ENCODE measurements at regions not wholly inside any gene's neighbourhood (a gene's known extent, or its start where the extent isn't known, plus 50 kb on each side); places are given as distances from the start of the nearest gene placed in this dataset.

GRCh38 chr6:33921745-33922144, 117.9 kb upstream of the MLN start:
- no peak for DNase-seq

GRCh38 chr6:33918175-33918695, 114.4 kb upstream of the MLN start:
- DNase-seq = no peak

GRCh38 chr6:33915134-33915533, 111.3 kb upstream of the MLN start:
- no peak for DNase-seq

GRCh38 chr6:33914645-33915044, 110.8 kb upstream of the MLN start:
- no peak for DNase-seq

- no peak for DNase-seq
Observed at GRCh38 chr6:33912195-33912594, 108.4 kb upstream of the MLN start.

- peak; percentile 4 to 67 for DNase-seq
Observed at GRCh38 chr6:33911488-33911887, 107.7 kb upstream of the MLN start.

GRCh38 chr6:33910594-33910993, 106.8 kb upstream of the MLN start:
- no peak for DNase-seq

GRCh38 chr6:33909737-33910136, 105.9 kb upstream of the MLN start:
- no peak for DNase-seq

- no peak for DNase-seq
Observed at GRCh38 chr6:33908025-33908424, 104.2 kb upstream of the MLN start.

- no peak for DNase-seq
Observed at GRCh38 chr6:33907227-33907626, 103.4 kb upstream of the MLN start.

GRCh38 chr6:33906439-33906838, 102.6 kb upstream of the MLN start:
- DNase-seq = no peak

GRCh38 chr6:33905071-33905609, 101.3 kb upstream of the MLN start:
- DNase-seq = no peak

GRCh38 chr6:33904747-33905065, 100.9 kb upstream of the MLN start:
- no peak for DNase-seq

GRCh38 chr6:33904050-33904746, 100.4 kb upstream of the MLN start:
- no peak for DNase-seq

- DNase-seq = no peak
Observed at GRCh38 chr6:33903579-33903978, 99.8 kb upstream of the MLN start.

GRCh38 chr6:33902457-33902853, 98.7 kb upstream of the MLN start:
- DNase-seq = no peak

GRCh38 chr6:33901822-33902456, 98.1 kb upstream of the MLN start:
- no peak for DNase-seq

- DNase-seq = no peak
Observed at GRCh38 chr6:33898771-33899170, 95.0 kb upstream of the MLN start.

- DNase-seq = no peak
Observed at GRCh38 chr6:33897189-33897780, 93.5 kb upstream of the MLN start.

- DNase-seq = no peak
Observed at GRCh38 chr6:33896391-33897188, 92.8 kb upstream of the MLN start.

GRCh38 chr6:33895988-33896387, 92.2 kb upstream of the MLN start:
- no peak for DNase-seq

- no peak for DNase-seq
Observed at GRCh38 chr6:33895296-33895695, 91.5 kb upstream of the MLN start.

- DNase-seq = no peak
Observed at GRCh38 chr6:33894438-33894837, 90.6 kb upstream of the MLN start.

All from NCI-H526 (cell line).